Thoracic aorta (tissue), 2 donors: ENCODE measurements at regions not wholly inside any gene's neighbourhood (a gene's known extent, or its start where the extent isn't known, plus 50 kb on each side); places are given as distances from the start of the nearest gene placed in this dataset.

Experiments used
- ATAC-seq: fragments of 150-250 bp; one replicate; pipeline ENCODE4 v1.8.0; 2017; ENCODE audit warnings: low read depth; ENCODE audit not compliant: insufficient number of reproducible peaks, low FRiP score
- DNase-seq: peaks from one replicate; pipeline ENCODE4 v3.0.0-alpha.2; 2020; ENCODE audit warnings: low spot score
- H3K27ac ChIP-seq, 2 donors: fragments of 200-600 bp; sonication (generic); 1 replicate in 1 of 2; 2 replicates in 1 of 2; pipeline ENCODE4 v1.5.1; 2016; ENCODE audit warnings: mild to moderate bottlenecking in 2 of 2, moderate library complexity in 2 of 2
- H3K27me3 ChIP-seq: fragments of 200-600 bp; sonication (generic); replicated peaks from 2 replicates; pipeline ENCODE4 v1.6.0; 2016; ENCODE audit warnings: mild to moderate bottlenecking; ENCODE audit not compliant: insufficient read depth
- H3K36me3 ChIP-seq: fragments of 200-600 bp; sonication (generic); one replicate; pipeline ENCODE4 v1.5.1; 2016
- H3K4me1 ChIP-seq, 2 donors: fragments of 200-600 bp; sonication (generic); 1 replicate in 1 of 2; 2 replicates in 1 of 2; pipeline versions ENCODE4 v1.5.1 to v1.6.0; 2016; ENCODE audit warnings: low read depth in 2 of 2, mild to moderate bottlenecking in 1 of 2; ENCODE audit not compliant: control insufficient read depth in 1 of 2
- H3K4me3 ChIP-seq: fragments of 200-600 bp; sonication (generic); 2 replicates; pipeline ENCODE4 v1.5.1; 2016; ENCODE audit warnings: mild to moderate bottlenecking
- H3K9me3 ChIP-seq: fragments of 200-600 bp; sonication (generic); 2 replicates; pipeline ENCODE4 v1.5.1; 2016
- CTCF ChIP-seq: fragments of 200-600 bp; sonication (generic); IDR thresholded peaks from one replicate; pipeline ENCODE4 v1.5.1; 2019; ENCODE audit warnings: antibody characterized with exemption

GRCh38 chr10:106011250-106011649 lies 1153.3 kb downstream of the SORCS1 start:
- no peak overlapping the region for H3K4me3 ChIP-seq

GRCh38 chr10:106000721-106001120 lies 1163.8 kb downstream of the SORCS1 start:
- Histone ChIP-seq H3K36me3 (no peaks in the 10 kb centered on the region), H3K4me3 (no peak overlapping the region), H3K27ac (no peak overlapping the region), H3K4me1 (no peaks in the 10 kb centered on the region), H3K27me3 (no peaks in the 10 kb centered on the region), H3K9me3 (no peaks in the 10 kb centered on the region)
- DNase-seq (no peak), ATAC-seq (no peak)
- no peak for TF ChIP-seq CTCF

More at GRCh38 chr10:106011250-106011649, 1153.3 kb downstream of the SORCS1 start:
- no peaks in the 10 kb centered on the region for H3K36me3 ChIP-seq
- peaks cover 7% of the 10 kb centered on the region for H3K9me3 ChIP-seq
- no peaks in the 10 kb centered on the region for H3K27me3 ChIP-seq
- ATAC-seq (no peak), DNase-seq (no peak)
- H3K27ac ChIP-seq, result no peak overlapping the region
- no peak for TF ChIP-seq CTCF
- no peaks in the 10 kb centered on the region for H3K4me1 ChIP-seq

- TF ChIP-seq CTCF, result no peak
- no peak overlapping the region for H3K27ac ChIP-seq
- H3K27me3 ChIP-seq, result no peaks in the 10 kb centered on the region
- H3K36me3 ChIP-seq, result no peaks in the 10 kb centered on the region
- no peak for DNase-seq
- H3K9me3 ChIP-seq, result no peaks in the 10 kb centered on the region
- no peak overlapping the region for H3K4me3 ChIP-seq
- H3K4me1 ChIP-seq, result no peaks in the 10 kb centered on the region
- ATAC-seq, result no peak
Observed at GRCh38 chr10:105993609-105994008, 1170.9 kb downstream of the SORCS1 start.

GRCh38 chr10:105992928-105993327 lies 1171.6 kb downstream of the SORCS1 start:
- Histone ChIP-seq H3K27me3 (no peaks in the 10 kb centered on the region), H3K27ac (no peak overlapping the region), H3K9me3 (no peaks in the 10 kb centered on the region), H3K36me3 (no peaks in the 10 kb centered on the region), H3K4me3 (no peak overlapping the region), H3K4me1 (no peaks in the 10 kb centered on the region)
- TF ChIP-seq CTCF, result no peak
- no peak for DNase-seq
- ATAC-seq, result no peak

- Histone ChIP-seq H3K27me3 (no peaks in the 10 kb centered on the region), H3K36me3 (no peaks in the 10 kb centered on the region), H3K9me3 (no peaks in the 10 kb centered on the region), H3K4me3 (no peak overlapping the region), H3K4me1 (no peaks in the 10 kb centered on the region), H3K27ac (no peak overlapping the region)
- no peak for TF ChIP-seq CTCF
- DNase-seq (no peak), ATAC-seq (no peak)
Observed at GRCh38 chr10:105990529-105990928, 1174.0 kb downstream of the SORCS1 start.
